Activated CD8-positive, alpha-beta T cell treated with anti-CD3 and anti-CD28 coated beads for 36 hours (primary cell): ENCODE measurements at regions not wholly inside any gene's neighbourhood (a gene's known extent, or its start where the extent isn't known, plus 50 kb on each side); places are given as distances from the start of the nearest gene placed in this dataset.

Experiments used
- ATAC-seq: fragments of 200-7000 bp; cut with Tn5 transposase; one replicate; pipeline ENCODE4 v1.10.0; 2021; ENCODE audit warnings: mild to moderate bottlenecking, moderate library complexity
- CTCF ChIA-PET: fragments of 350-600 bp; sonication (Branson Sonifier 250); formaldehyde crosslinking; loops from one replicate; lab custom pipeline; 2021; ENCODE audit warnings: antibody characterized with exemption; lab: Charles Lee
- POLR2A ChIA-PET: fragments of 350-600 bp; sonication (Branson Sonifier 250); formaldehyde crosslinking; loops from one replicate; lab custom pipeline; 2021; ENCODE audit warnings: antibody characterized with exemption; lab: Charles Lee
- DNase-seq: peaks from one replicate; pipeline ENCODE4 v3.0.0-alpha.2; 2020
- H3K27ac Mint-ChIP-seq: one replicate; pipeline ENCODE4 v1.8.0; 2021; ENCODE audit warnings: mild to moderate bottlenecking, mixed read lengths
- H3K27me3 Mint-ChIP-seq: one replicate; pipeline ENCODE4 v1.8.0; 2021; ENCODE audit warnings: mixed read lengths
- H3K36me3 Mint-ChIP-seq: one replicate; pipeline ENCODE4 v1.8.0; 2021; ENCODE audit warnings: low read depth, mixed read lengths
- H3K4me1 Mint-ChIP-seq: one replicate; pipeline ENCODE4 v1.8.0; 2021; ENCODE audit warnings: low read depth, mixed read lengths
- H3K4me3 Mint-ChIP-seq: one replicate; pipeline ENCODE4 v1.8.0; 2021; ENCODE audit warnings: mild to moderate bottlenecking, moderate library complexity, mixed read lengths
- H3K9me3 Mint-ChIP-seq: one replicate; pipeline ENCODE4 v1.8.0; 2021; ENCODE audit warnings: mixed read lengths
- intact Hi-C: fragments of 100-400 bp; cut with micrococcal nuclease; formaldehyde crosslinking; loops from one replicate; pipeline ENCODE4 v1.10.0; 2022
- TF ChIP-seq, protein P1 (sequence below): fragments of 200-600 bp; IDR thresholded peaks from one replicate; pipeline ENCODE4 v1.8.0; 2022; ENCODE audit warnings: antibody characterized with exemption, mild to moderate bottlenecking

- no peak overlapping the region for H3K4me3 Mint-ChIP-seq
- H3K36me3 Mint-ChIP-seq, result no peaks in the 10 kb centered on the region
- no peaks in the 10 kb centered on the region for H3K4me1 Mint-ChIP-seq
- H3K27me3 Mint-ChIP-seq, result peaks cover 8% of the 10 kb centered on the region
- DNase-seq, result no peak
- no peak overlapping the region for H3K27ac Mint-ChIP-seq
- ATAC-seq, result no peak
- ChIA-PET POLR2A (no interaction called here), CTCF (interaction anchor here (1.1 to 9.0 kb wide), 4 partner anchors 27 to 143 kb away, joined by 3 to 206 read pairs (median 10); no protein-coding TSS in a partner anchor)
- no peaks in the 10 kb centered on the region for H3K9me3 Mint-ChIP-seq
- intact Hi-C loops, result no loop called here
- TF ChIP-seq, protein P1, sequence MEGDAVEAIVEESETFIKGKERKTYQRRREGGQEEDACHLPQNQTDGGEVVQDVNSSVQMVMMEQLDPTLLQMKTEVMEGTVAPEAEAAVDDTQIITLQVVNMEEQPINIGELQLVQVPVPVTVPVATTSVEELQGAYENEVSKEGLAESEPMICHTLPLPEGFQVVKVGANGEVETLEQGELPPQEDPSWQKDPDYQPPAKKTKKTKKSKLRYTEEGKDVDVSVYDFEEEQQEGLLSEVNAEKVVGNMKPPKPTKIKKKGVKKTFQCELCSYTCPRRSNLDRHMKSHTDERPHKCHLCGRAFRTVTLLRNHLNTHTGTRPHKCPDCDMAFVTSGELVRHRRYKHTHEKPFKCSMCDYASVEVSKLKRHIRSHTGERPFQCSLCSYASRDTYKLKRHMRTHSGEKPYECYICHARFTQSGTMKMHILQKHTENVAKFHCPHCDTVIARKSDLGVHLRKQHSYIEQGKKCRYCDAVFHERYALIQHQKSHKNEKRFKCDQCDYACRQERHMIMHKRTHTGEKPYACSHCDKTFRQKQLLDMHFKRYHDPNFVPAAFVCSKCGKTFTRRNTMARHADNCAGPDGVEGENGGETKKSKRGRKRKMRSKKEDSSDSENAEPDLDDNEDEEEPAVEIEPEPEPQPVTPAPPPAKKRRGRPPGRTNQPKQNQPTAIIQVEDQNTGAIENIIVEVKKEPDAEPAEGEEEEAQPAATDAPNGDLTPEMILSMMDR, result no peak
Observed at GRCh38 chr1:110760321-110760720, 85.6 kb upstream of the KCNA3 start.

DNA sequence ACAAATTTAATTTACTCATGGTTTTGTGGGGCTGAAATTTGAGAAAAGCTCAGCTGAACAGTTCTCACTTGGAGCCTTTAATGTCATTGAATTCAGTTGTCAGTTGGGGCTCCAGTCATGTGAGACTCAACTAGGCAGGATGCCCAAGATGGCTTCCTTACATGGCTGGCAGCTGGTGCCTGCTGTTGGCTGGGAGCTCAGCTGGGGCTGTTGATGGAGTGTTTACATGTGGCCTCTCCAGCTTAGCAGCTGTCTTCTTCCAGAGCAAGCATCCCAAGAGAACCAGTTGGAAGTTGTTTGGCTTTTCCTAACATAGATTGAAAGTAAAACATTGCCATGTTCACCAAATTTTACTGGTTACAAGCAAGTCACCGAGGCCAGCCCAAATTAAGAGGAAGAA lies 81.8 kb upstream of the KCNA3 start:
- POLR2A ChIA-PET, result interaction anchor here (0.8 kb wide), 1 partner anchor 32 kb away, joined by 3 read pairs; no protein-coding TSS in a partner anchor
- H3K9me3 Mint-ChIP-seq, result no peaks in the 10 kb centered on the region
- H3K4me1 Mint-ChIP-seq, result no peaks in the 10 kb centered on the region
- peaks cover 8% of the 10 kb centered on the region for H3K27me3 Mint-ChIP-seq
- intact Hi-C loops, result no loop called here
- CTCF ChIA-PET, result interaction anchor here (0.9 to 2.6 kb wide), 6 partner anchors 9 to 137 kb away, joined by 3 to 11 read pairs (median 3); no protein-coding TSS in a partner anchor
- H3K27ac Mint-ChIP-seq, result no peak overlapping the region
- H3K36me3 Mint-ChIP-seq, result no peaks in the 10 kb centered on the region
- TF ChIP-seq, protein P1, result no peak
- no peak for ATAC-seq
- DNase-seq, result no peak
- no peak overlapping the region for H3K4me3 Mint-ChIP-seq

- Mint-ChIP-seq H3K9me3 (no peaks in the 10 kb centered on the region), H3K36me3 (no peaks in the 10 kb centered on the region), H3K27me3 (peaks cover under 1% of the 10 kb centered on the region), H3K27ac (no peak overlapping the region), H3K4me1 (no peaks in the 10 kb centered on the region), H3K4me3 (no peak overlapping the region)
- intact Hi-C loops, result no loop called here
- TF ChIP-seq, protein P1, result no peak
- DNase-seq (no peak), ATAC-seq (no peak)
- ChIA-PET POLR2A (interaction anchor here (0.6 kb wide), 1 partner anchor 34 kb away, joined by 3 read pairs; no protein-coding TSS in a partner anchor), CTCF (interaction anchor here (1.1 to 1.9 kb wide), 3 partner anchors 12 to 18 kb away, joined by 3 to 6 read pairs (median 3); no protein-coding TSS in a partner anchor)
Observed at GRCh38 chr1:110752941-110753725, 78.4 kb upstream of the KCNA3 start.

DNA sequence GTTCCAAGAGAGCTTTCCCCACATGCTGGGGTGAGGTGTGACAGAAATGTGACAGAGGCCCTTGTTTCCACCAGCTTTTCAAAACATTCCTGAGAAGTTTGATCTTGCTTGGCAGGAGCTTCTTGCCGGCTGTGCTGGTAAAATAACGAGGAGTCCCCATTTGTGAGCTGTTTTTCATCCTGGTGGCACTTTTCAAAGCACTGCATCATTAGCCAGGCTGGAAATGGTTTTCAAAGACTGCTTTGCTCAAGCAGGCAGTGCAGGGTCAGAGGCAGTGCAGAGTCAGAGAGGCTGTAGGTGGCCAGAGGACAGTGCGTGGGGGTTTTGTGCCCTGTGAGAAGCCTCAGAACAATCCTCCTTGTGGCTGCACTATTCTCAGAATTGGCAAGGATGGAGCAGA lies 75.8 kb upstream of the KCNA3 start:
- H3K9me3 Mint-ChIP-seq, result no peaks in the 10 kb centered on the region
- ChIA-PET CTCF (interaction anchor here (0.8 to 2.5 kb wide), 4 partner anchors 8 to 131 kb away, joined by 3 to 13 read pairs (median 6); no protein-coding TSS in a partner anchor), POLR2A (interaction anchor here (1.2 kb wide), 1 partner anchor 8 kb away, joined by 3 read pairs; no protein-coding TSS in a partner anchor)
- TF ChIP-seq, protein P1, result no peak
- DNase-seq, result no peak
- H3K4me1 Mint-ChIP-seq, result no peaks in the 10 kb centered on the region
- intact Hi-C loops, result no loop called here
- H3K36me3 Mint-ChIP-seq, result no peaks in the 10 kb centered on the region
- H3K27me3 Mint-ChIP-seq, result no peaks in the 10 kb centered on the region
- no peak overlapping the region for H3K4me3 Mint-ChIP-seq
- H3K27ac Mint-ChIP-seq, result no peak overlapping the region
- ATAC-seq, result no peak

- POLR2A ChIA-PET, result interaction anchor here (1.2 kb wide), 1 partner anchor 9 kb away, joined by 3 read pairs; no protein-coding TSS in a partner anchor
- H3K9me3 Mint-ChIP-seq, result no peaks in the 10 kb centered on the region
- no peak for DNase-seq
- TF ChIP-seq, protein P1, result no peak
- intact Hi-C loops, result no loop called here
- H3K4me1 Mint-ChIP-seq, result no peaks in the 10 kb centered on the region
- H3K27ac Mint-ChIP-seq, result no peak overlapping the region
- no peak for ATAC-seq
- CTCF ChIA-PET, result interaction anchor here (0.8 to 2.5 kb wide), 4 partner anchors 9 to 131 kb away, joined by 3 to 13 read pairs (median 6); no protein-coding TSS in a partner anchor
- peaks cover 3% of the 10 kb centered on the region for H3K27me3 Mint-ChIP-seq
- H3K36me3 Mint-ChIP-seq, result no peaks in the 10 kb centered on the region
- no peak overlapping the region for H3K4me3 Mint-ChIP-seq
Observed at GRCh38 chr1:110749960-110750359, 75.2 kb upstream of the KCNA3 start.
